Hepatocyte (in vitro differentiated cells): ENCODE measurements at regions not wholly inside any gene's neighbourhood (a gene's known extent, or its start where the extent isn't known, plus 50 kb on each side); places are given as distances from the start of the nearest gene placed in this dataset.

Experiments used
- DNase-seq: peaks from one replicate; pipeline ENCODE4 v3.0.0-alpha.2; 2016; ENCODE audit warnings: low spot score
- H2AFZ ChIP-seq: fragments of 200-600 bp; sonication (generic); 2 replicates; pipeline ENCODE4 v1.6.0; 2016; ENCODE audit warnings: antibody characterized with exemption, mild to moderate bottlenecking
- H3K27ac ChIP-seq: fragments of 200-600 bp; sonication (generic); 2 replicates; pipeline ENCODE4 v1.5.1; 2016; ENCODE audit warnings: mild to moderate bottlenecking
- H3K27me3 ChIP-seq: fragments of 200-600 bp; sonication (generic); 2 replicates; pipeline ENCODE4 v1.6.1; 2016
- H3K36me3 ChIP-seq: fragments of 200-600 bp; sonication (generic); replicated peaks from 2 replicates; pipeline ENCODE4 v1.5.1; 2016; ENCODE audit warnings: low read depth; ENCODE audit not compliant: insufficient read depth
- H3K4me1 ChIP-seq: fragments of 200-600 bp; sonication (generic); 2 replicates; pipeline ENCODE4 v1.5.1; 2016; ENCODE audit warnings: mild to moderate bottlenecking, moderate library complexity; ENCODE audit not compliant: insufficient read depth
- H3K4me2 ChIP-seq: fragments of 200-600 bp; sonication (generic); 2 replicates; pipeline ENCODE4 v1.6.0; 2016
- H3K4me3 ChIP-seq: fragments of 200-600 bp; sonication (generic); 2 replicates; pipeline ENCODE4 v1.5.1; 2016; ENCODE audit warnings: mild to moderate bottlenecking
- H3K79me2 ChIP-seq: fragments of 200-600 bp; sonication (generic); 2 replicates; pipeline ENCODE4 v1.6.0; 2017; ENCODE audit warnings: mild to moderate bottlenecking
- H3K9me2 ChIP-seq: fragments of 200-600 bp; sonication (generic); replicated peaks from 2 replicates; pipeline ENCODE4 v1.6.0; 2017; ENCODE audit warnings: mild to moderate bottlenecking; ENCODE audit not compliant: insufficient read depth
- H3K9me3 ChIP-seq: fragments of 200-600 bp; sonication (generic); 2 replicates; pipeline ENCODE4 v1.5.1; 2016; ENCODE audit warnings: low read depth, mild to moderate bottlenecking
- H4K20me1 ChIP-seq: fragments of 200-600 bp; sonication (generic); 2 replicates; pipeline ENCODE4 v1.6.0; 2016; ENCODE audit warnings: mild to moderate bottlenecking; ENCODE audit not compliant: insufficient read depth, poor library complexity, severe bottlenecking
- EZH2 ChIP-seq: fragments of 200-600 bp; sonication (generic); IDR thresholded peaks from 2 replicates; pipeline ENCODE4 v1.6.1; 2016; ENCODE audit warnings: antibody characterized with exemption, mild to moderate bottlenecking, borderline replicate concordance
- EZH2phosphoT487 ChIP-seq: fragments of 200-600 bp; sonication (generic); IDR thresholded peaks from one replicate; pipeline ENCODE4 v1.6.1; 2018; ENCODE audit warnings: antibody characterized with exemption, mild to moderate bottlenecking, low read depth, moderate library complexity; ENCODE audit not compliant: unreplicated experiment, severe bottlenecking
- WGBS: methylation state at CpG from one replicate; pipeline ENCODE4 v1.1.6; 2016; ENCODE audit warnings: low lambda C conversion rate; ENCODE audit errors: missing lambda C conversion rate; 5-methylcytosine and 5-hydroxymethylcytosine counted together
- TF ChIP-seq, protein P1 (sequence below): fragments of 200-600 bp; sonication (generic); IDR thresholded peaks from 2 replicates; pipeline ENCODE4 v1.5.1; 2016; ENCODE audit warnings: antibody characterized with exemption, mild to moderate bottlenecking; ENCODE audit not compliant: poor library complexity

DNA sequence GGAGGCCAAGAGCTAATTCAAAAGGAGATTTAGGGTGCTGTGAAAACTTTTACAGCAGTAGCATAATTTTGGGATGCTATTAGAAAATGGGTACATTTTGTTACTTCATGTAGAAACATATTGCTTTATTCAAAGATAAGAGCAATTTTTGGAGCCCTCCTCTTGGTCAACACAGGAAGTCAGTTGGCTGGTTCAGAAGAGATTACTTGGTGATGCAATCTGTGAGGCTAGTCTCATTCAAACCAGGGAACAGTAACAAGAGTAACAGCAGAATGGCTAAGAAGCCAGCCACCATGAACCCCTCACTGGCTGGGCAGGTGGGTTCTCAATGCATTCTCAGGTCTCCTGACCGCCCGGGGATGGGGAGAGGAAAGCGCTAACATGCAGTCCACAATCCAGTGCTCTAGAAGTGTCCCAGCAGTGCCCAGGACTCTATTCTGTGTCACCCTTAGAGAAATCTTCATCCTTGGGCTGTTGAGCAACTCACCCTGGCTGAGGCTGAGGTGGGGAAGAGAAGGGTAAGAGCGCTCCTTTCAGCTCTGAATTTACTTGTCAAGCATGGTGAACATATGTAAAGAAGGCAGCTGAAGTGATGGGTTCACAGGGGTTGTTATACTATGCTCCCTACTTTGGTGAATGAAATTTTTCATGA, 262.2 kb upstream of the UBASH3B start:
- Histone ChIP-seq H2AFZ (no peak overlapping the region), H3K79me2 (no peaks in the 10 kb centered on the region), H4K20me1 (no peaks in the 10 kb centered on the region), H3K9me3 (no peaks in the 10 kb centered on the region), H3K9me2 (no peaks in the 10 kb centered on the region), H3K27ac (no peak overlapping the region), H3K4me2 (no peak overlapping the region), H3K36me3 (no peaks in the 10 kb centered on the region), H3K4me1 (no peaks in the 10 kb centered on the region), H3K4me3 (no peak overlapping the region), H3K27me3 (no peaks in the 10 kb centered on the region)
- no peak for DNase-seq
- WGBS: 100% methylated on average over 4 of the region's 4 CpGs
- TF ChIP-seq, protein P1, sequence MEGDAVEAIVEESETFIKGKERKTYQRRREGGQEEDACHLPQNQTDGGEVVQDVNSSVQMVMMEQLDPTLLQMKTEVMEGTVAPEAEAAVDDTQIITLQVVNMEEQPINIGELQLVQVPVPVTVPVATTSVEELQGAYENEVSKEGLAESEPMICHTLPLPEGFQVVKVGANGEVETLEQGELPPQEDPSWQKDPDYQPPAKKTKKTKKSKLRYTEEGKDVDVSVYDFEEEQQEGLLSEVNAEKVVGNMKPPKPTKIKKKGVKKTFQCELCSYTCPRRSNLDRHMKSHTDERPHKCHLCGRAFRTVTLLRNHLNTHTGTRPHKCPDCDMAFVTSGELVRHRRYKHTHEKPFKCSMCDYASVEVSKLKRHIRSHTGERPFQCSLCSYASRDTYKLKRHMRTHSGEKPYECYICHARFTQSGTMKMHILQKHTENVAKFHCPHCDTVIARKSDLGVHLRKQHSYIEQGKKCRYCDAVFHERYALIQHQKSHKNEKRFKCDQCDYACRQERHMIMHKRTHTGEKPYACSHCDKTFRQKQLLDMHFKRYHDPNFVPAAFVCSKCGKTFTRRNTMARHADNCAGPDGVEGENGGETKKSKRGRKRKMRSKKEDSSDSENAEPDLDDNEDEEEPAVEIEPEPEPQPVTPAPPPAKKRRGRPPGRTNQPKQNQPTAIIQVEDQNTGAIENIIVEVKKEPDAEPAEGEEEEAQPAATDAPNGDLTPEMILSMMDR: no peak
- TF ChIP-seq EZH2phosphoT487 (no peak), EZH2 (no peak)

DNA sequence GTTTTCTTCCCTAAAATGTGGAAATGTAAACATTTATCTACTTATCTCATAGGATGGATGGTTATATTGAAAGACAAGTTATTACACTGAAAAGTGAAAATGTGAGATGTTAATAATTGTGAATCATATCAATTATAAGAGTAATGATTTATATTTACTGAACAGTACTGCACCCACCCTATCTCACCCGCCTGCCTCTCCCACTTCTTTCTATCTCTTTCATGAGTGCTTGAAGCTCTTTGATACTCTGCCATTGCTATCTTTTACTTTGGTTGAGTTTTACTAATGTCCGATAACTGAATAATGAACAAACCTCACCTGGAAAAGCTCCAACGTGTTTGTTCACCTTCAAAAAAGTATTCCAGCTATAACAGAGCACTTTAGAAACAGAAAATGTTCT, 263.0 kb upstream of the UBASH3B start:
- TF ChIP-seq EZH2phosphoT487: no peak
- no peak for TF ChIP-seq EZH2
- TF ChIP-seq, protein P1: no peak
- H3K27ac ChIP-seq: no peak overlapping the region
- no peaks in the 10 kb centered on the region for H3K27me3 ChIP-seq
- DNase-seq: no peak
- 85% methylated on average over 3 of the region's 3 CpGs for WGBS
- H2AFZ ChIP-seq: no peak overlapping the region
- no peaks in the 10 kb centered on the region for H3K36me3 ChIP-seq
- H3K9me2 ChIP-seq: no peaks in the 10 kb centered on the region
- no peaks in the 10 kb centered on the region for H3K79me2 ChIP-seq
- H3K4me2 ChIP-seq: no peak overlapping the region
- H3K9me3 ChIP-seq: no peaks in the 10 kb centered on the region
- H4K20me1 ChIP-seq: no peaks in the 10 kb centered on the region
- H3K4me3 ChIP-seq: no peak overlapping the region
- H3K4me1 ChIP-seq: no peaks in the 10 kb centered on the region

DNA sequence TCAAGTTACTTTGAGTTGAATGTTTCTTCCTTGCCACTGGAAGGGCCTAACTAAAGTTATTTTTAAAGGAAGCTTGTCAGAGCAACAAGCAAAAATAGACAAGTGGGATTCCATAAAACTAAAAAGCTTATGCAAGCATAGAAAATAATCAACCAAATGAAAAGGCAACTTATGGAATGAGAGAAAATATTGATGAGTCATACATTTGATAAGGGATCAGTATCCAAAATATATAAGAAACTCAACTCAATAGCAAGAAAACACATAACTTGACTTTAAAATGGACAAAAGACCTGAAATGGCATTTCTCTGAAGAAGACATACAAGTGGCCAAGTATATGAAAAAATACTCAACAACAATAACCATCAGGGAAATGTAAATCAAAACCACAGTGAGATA, 264.5 kb upstream of the UBASH3B start:
- Histone ChIP-seq H3K36me3 (no peaks in the 10 kb centered on the region), H3K9me3 (no peaks in the 10 kb centered on the region), H3K27me3 (no peaks in the 10 kb centered on the region), H4K20me1 (no peaks in the 10 kb centered on the region), H3K9me2 (no peaks in the 10 kb centered on the region), H3K79me2 (no peaks in the 10 kb centered on the region), H3K27ac (no peak overlapping the region), H3K4me3 (no peak overlapping the region), H3K4me2 (no peak overlapping the region), H3K4me1 (no peaks in the 10 kb centered on the region), H2AFZ (no peak overlapping the region)
- DNase-seq: no peak
- no peak for TF ChIP-seq EZH2

DNA sequence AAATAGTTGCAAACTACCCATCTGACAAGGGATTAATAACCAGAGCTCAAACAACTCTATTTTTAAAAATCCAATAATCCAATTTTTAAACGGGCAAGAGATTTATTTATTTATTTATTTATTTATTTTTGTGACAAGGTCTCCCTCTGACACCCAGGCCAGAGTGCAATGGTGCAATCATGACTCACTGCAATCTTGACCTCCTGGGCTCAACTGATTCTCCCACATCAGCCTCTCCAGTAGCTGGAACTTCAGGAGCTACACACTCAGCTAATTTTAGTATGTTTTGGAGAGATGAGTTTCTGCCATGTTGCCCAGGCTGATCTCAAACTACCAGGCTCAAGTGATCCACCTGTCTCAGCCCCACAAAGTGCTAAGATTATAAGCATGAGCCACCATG, 267.2 kb upstream of the BLID start:
- WGBS: 92% methylated on average over 1 of the region's 1 CpG
- H3K4me2 ChIP-seq: no peak overlapping the region
- no peak for DNase-seq
- H3K4me3 ChIP-seq: no peak overlapping the region
- H2AFZ ChIP-seq: no peak overlapping the region
- no peaks in the 10 kb centered on the region for H3K27me3 ChIP-seq
- no peaks in the 10 kb centered on the region for H3K9me3 ChIP-seq
- TF ChIP-seq, protein P1: no peak
- TF ChIP-seq EZH2 (no peak), EZH2phosphoT487 (no peak)
- no peaks in the 10 kb centered on the region for H4K20me1 ChIP-seq
- H3K36me3 ChIP-seq: no peaks in the 10 kb centered on the region
- no peak overlapping the region for H3K27ac ChIP-seq
- no peaks in the 10 kb centered on the region for H3K79me2 ChIP-seq
- no peaks in the 10 kb centered on the region for H3K4me1 ChIP-seq
- H3K9me2 ChIP-seq: no peaks in the 10 kb centered on the region
